ENCODE measurements at regions not wholly inside any gene's neighbourhood (a gene's known extent, or its start where the extent isn't known, plus 50 kb on each side); places are given as distances from the start of the nearest gene placed in this dataset.
"Not testable (repeated sequence)": the region's sequence is repeated elsewhere in the genome, so short reads cannot be mapped to it uniquely, and the experiment has no call there.

DNA sequence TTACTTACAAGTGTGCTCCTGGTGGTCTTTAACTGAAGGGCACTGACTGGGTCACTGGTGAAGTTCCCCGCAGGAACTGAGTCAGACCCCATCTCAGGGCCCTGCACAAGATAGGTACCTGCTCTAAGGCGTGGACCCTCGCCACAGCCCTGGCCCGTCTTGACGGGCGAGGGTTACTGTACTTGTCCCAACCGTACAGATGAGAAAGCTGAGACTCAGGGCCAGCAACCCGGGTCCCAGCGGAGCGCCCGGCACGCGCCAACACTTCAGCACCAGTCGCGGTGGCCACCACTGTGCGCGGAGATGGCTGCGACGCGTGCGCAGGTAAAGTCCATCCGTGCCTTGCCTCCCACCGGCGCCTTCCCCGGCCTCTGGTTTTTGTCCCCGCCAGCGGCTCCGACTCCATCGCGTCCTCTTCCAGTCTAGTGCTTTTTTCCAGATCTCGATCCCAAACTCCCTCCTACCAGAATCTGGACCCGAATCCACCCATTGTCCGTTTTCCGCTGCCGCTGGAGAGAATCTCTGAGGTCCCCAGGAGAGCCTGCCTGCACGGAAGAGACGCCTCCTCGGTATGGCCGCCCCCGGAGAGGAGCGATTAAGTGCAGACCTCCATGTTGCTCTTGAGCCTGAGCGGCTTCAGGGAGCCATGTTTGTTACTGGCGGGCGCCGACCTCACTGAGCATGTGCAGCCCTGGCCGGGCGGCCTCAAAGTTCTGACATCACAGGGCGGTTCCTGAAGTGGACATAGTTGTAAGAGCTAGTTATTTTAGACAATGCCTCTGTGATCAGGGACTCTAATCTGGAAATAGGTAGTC, 1707.8 kb downstream of the SPATA31A7 start:
- H3K27ac ChIP-seq (ENCODE audit: low read depth in 1 of 2, low read length in 1 of 2), result peak overlapping the region in 1 of 2 donors; percentile 81
- 4 to 5% methylated on average over 24 to 25 of the region's 48 CpGs for WGBS, 2 donors
- H3K36me3 ChIP-seq (ENCODE audit: control insufficient read depth in 4 of 4, insufficient read depth in 4 of 4, low read length in 4 of 4); ATAC-seq (ENCODE audit: insufficient read depth, low FRiP score); H3K4me1 ChIP-seq (ENCODE audit: control insufficient read depth in 5 of 5, insufficient read depth in 5 of 5, low read length in 5 of 5); H3K9me3 ChIP-seq (ENCODE audit: control insufficient read depth in 4 of 4, insufficient read depth in 3 of 4, low read length in 3 of 4); H3K4me3 ChIP-seq; H3K9ac ChIP-seq (ENCODE audit: insufficient read depth in 1 of 2, low read length in 2 of 2); H3K27me3 ChIP-seq (ENCODE audit: control insufficient read depth in 3 of 3, insufficient read depth in 3 of 3, low read length in 2 of 3): not testable (repeated sequence)
- DNase-seq, result peak; percentile 11 to 70 (median 44)

- H3K9ac ChIP-seq (ENCODE audit: insufficient read depth in 1 of 2, low read length in 2 of 2); H3K9me3 ChIP-seq (ENCODE audit: control insufficient read depth in 4 of 4, insufficient read depth in 3 of 4, low read length in 3 of 4); H3K27me3 ChIP-seq (ENCODE audit: control insufficient read depth in 3 of 3, insufficient read depth in 3 of 3, low read length in 2 of 3); H3K36me3 ChIP-seq (ENCODE audit: control insufficient read depth in 4 of 4, insufficient read depth in 4 of 4, low read length in 4 of 4); ATAC-seq (ENCODE audit: insufficient read depth, low FRiP score); DNase-seq; H3K4me3 ChIP-seq; H3K27ac ChIP-seq (ENCODE audit: low read depth in 1 of 2, low read length in 1 of 2); H3K4me1 ChIP-seq (ENCODE audit: control insufficient read depth in 5 of 5, insufficient read depth in 5 of 5, low read length in 5 of 5): not testable (repeated sequence)
- WGBS, 2 donors, result 91 to 97% methylated on average over 2 of the region's 4 CpGs
Observed at GRCh38 chr9:62899666-62900065, 1709.8 kb downstream of the SPATA31A7 start.

DNA sequence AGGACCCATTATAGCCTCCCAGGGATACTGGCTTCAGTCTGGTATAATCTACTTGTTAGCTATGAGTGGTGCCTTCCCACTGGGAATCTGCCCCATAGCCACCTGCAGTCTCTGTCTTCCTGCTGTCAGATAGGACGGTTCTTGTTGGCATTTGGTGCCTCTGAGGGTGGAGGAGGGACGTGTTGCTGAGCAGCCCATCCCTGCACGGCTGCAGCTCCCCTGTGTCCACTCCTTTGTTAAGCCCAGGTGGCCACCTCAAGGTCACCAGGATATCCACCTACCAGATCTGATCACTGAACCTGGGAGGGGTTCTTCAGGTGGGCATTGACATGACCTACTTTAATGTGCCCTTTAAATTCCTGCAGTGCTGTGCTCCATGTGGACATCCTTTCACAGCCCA, 1714.2 kb downstream of the SPATA31A7 start:
- H3K9me3 ChIP-seq (ENCODE audit: control insufficient read depth in 4 of 4, insufficient read depth in 3 of 4, low read length in 3 of 4); ATAC-seq (ENCODE audit: insufficient read depth, low FRiP score); DNase-seq; H3K9ac ChIP-seq (ENCODE audit: insufficient read depth in 1 of 2, low read length in 2 of 2); H3K27ac ChIP-seq (ENCODE audit: low read depth in 1 of 2, low read length in 1 of 2); H3K4me1 ChIP-seq (ENCODE audit: control insufficient read depth in 5 of 5, insufficient read depth in 5 of 5, low read length in 5 of 5); H3K27me3 ChIP-seq (ENCODE audit: control insufficient read depth in 3 of 3, insufficient read depth in 3 of 3, low read length in 2 of 3); H3K36me3 ChIP-seq (ENCODE audit: control insufficient read depth in 4 of 4, insufficient read depth in 4 of 4, low read length in 4 of 4); H3K4me3 ChIP-seq: not testable (repeated sequence)
- 94 to 96% methylated on average over 3 of the region's 3 CpGs for WGBS, 2 donors

GRCh38 chr9:62905722-62906121, 1715.9 kb downstream of the SPATA31A7 start:
- 84 to 94% methylated on average over 1 of the region's 5 CpGs for WGBS, 2 donors
- not testable (repeated sequence) for H3K9ac ChIP-seq (ENCODE audit: insufficient read depth in 1 of 2, low read length in 2 of 2); H3K4me1 ChIP-seq (ENCODE audit: control insufficient read depth in 5 of 5, insufficient read depth in 5 of 5, low read length in 5 of 5); ATAC-seq (ENCODE audit: insufficient read depth, low FRiP score); H3K27me3 ChIP-seq (ENCODE audit: control insufficient read depth in 3 of 3, insufficient read depth in 3 of 3, low read length in 2 of 3); H3K36me3 ChIP-seq (ENCODE audit: control insufficient read depth in 4 of 4, insufficient read depth in 4 of 4, low read length in 4 of 4); DNase-seq; H3K27ac ChIP-seq (ENCODE audit: low read depth in 1 of 2, low read length in 1 of 2); H3K4me3 ChIP-seq; H3K9me3 ChIP-seq (ENCODE audit: control insufficient read depth in 4 of 4, insufficient read depth in 3 of 4, low read length in 3 of 4)

- not testable (repeated sequence) for H3K27ac ChIP-seq (ENCODE audit: low read depth in 1 of 2, low read length in 1 of 2); H3K9ac ChIP-seq (ENCODE audit: insufficient read depth in 1 of 2, low read length in 2 of 2); ATAC-seq (ENCODE audit: insufficient read depth, low FRiP score); H3K4me3 ChIP-seq; H3K36me3 ChIP-seq (ENCODE audit: control insufficient read depth in 4 of 4, insufficient read depth in 4 of 4, low read length in 4 of 4); DNase-seq; H3K4me1 ChIP-seq (ENCODE audit: control insufficient read depth in 5 of 5, insufficient read depth in 5 of 5, low read length in 5 of 5); H3K27me3 ChIP-seq (ENCODE audit: control insufficient read depth in 3 of 3, insufficient read depth in 3 of 3, low read length in 2 of 3); H3K9me3 ChIP-seq (ENCODE audit: control insufficient read depth in 4 of 4, insufficient read depth in 3 of 4, low read length in 3 of 4)
- 82 to 93% methylated on average over 5 of the region's 11 CpGs for WGBS, 2 donors
Observed at GRCh38 chr9:62907866-62908265, 1718.0 kb downstream of the SPATA31A7 start.

DNA sequence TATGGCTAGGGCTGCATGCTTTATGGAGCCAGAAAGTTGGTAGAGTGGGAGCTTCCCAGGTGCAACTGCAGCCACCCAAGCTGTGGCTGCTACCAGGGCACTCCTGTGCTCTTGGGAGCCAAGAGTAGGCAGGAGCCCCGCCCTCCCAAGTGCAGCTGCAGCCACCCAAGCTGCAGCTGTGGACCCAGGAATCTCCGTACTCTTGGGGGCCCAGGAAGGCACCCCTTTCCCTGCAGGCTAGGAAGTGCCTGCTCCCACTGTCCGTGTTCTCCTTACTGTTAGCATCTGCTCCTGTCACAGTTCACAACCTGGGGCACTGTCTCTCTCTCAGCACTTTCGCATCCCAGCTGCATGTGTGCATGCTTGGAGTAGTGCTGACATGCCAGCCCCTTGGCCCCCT, 1718.4 kb downstream of the SPATA31A7 start:
- ATAC-seq (ENCODE audit: insufficient read depth, low FRiP score); H3K4me3 ChIP-seq; H3K27me3 ChIP-seq (ENCODE audit: control insufficient read depth in 3 of 3, insufficient read depth in 3 of 3, low read length in 2 of 3); H3K9ac ChIP-seq (ENCODE audit: insufficient read depth in 1 of 2, low read length in 2 of 2); H3K4me1 ChIP-seq (ENCODE audit: control insufficient read depth in 5 of 5, insufficient read depth in 5 of 5, low read length in 5 of 5); H3K36me3 ChIP-seq (ENCODE audit: control insufficient read depth in 4 of 4, insufficient read depth in 4 of 4, low read length in 4 of 4); H3K27ac ChIP-seq (ENCODE audit: low read depth in 1 of 2, low read length in 1 of 2); DNase-seq; H3K9me3 ChIP-seq (ENCODE audit: control insufficient read depth in 4 of 4, insufficient read depth in 3 of 4, low read length in 3 of 4): not testable (repeated sequence)
- WGBS, 2 donors, result 89% methylated on average over 1 to 3 of the region's 4 CpGs

- H3K27me3 ChIP-seq (ENCODE audit: control insufficient read depth in 3 of 3, insufficient read depth in 3 of 3, low read length in 2 of 3); H3K9me3 ChIP-seq (ENCODE audit: control insufficient read depth in 4 of 4, insufficient read depth in 3 of 4, low read length in 3 of 4); H3K4me1 ChIP-seq (ENCODE audit: control insufficient read depth in 5 of 5, insufficient read depth in 5 of 5, low read length in 5 of 5); H3K36me3 ChIP-seq (ENCODE audit: control insufficient read depth in 4 of 4, insufficient read depth in 4 of 4, low read length in 4 of 4); H3K27ac ChIP-seq (ENCODE audit: low read depth in 1 of 2, low read length in 1 of 2); ATAC-seq (ENCODE audit: insufficient read depth, low FRiP score); DNase-seq; H3K4me3 ChIP-seq; H3K9ac ChIP-seq (ENCODE audit: insufficient read depth in 1 of 2, low read length in 2 of 2): not testable (repeated sequence)
- WGBS, 2 donors, result 89 to 91% methylated on average over 4 of the region's 8 CpGs
Observed at GRCh38 chr9:62909447-62909846, 1719.6 kb downstream of the SPATA31A7 start.

- not testable (repeated sequence) for H3K27me3 ChIP-seq (ENCODE audit: control insufficient read depth in 3 of 3, insufficient read depth in 3 of 3, low read length in 2 of 3); ATAC-seq (ENCODE audit: insufficient read depth, low FRiP score); H3K27ac ChIP-seq (ENCODE audit: low read depth in 1 of 2, low read length in 1 of 2); H3K4me3 ChIP-seq; DNase-seq; H3K4me1 ChIP-seq (ENCODE audit: control insufficient read depth in 5 of 5, insufficient read depth in 5 of 5, low read length in 5 of 5); H3K9ac ChIP-seq (ENCODE audit: insufficient read depth in 1 of 2, low read length in 2 of 2); H3K36me3 ChIP-seq (ENCODE audit: control insufficient read depth in 4 of 4, insufficient read depth in 4 of 4, low read length in 4 of 4); H3K9me3 ChIP-seq (ENCODE audit: control insufficient read depth in 4 of 4, insufficient read depth in 3 of 4, low read length in 3 of 4)
- no CpG with 5 or more reads among the region's 4 CpGs for WGBS, 2 donors
Observed at GRCh38 chr9:62912278-62912677, 1722.4 kb downstream of the SPATA31A7 start.
